Body of pancreas (tissue), 4 donors: ENCODE measurements at regions not wholly inside any gene's neighbourhood (a gene's known extent, or its start where the extent isn't known, plus 50 kb on each side); places are given as distances from the start of the nearest gene placed in this dataset.

Experiments
- POLR2A ChIP-seq, 3 donors: fragments of 450-650 bp; IDR thresholded peaks; one replicate each; pipeline ENCODE4 v1.6.1; 2016; ENCODE audit warnings: antibody characterized with exemption in 3 of 3, mild to moderate bottlenecking in 2 of 3
- TF ChIP-seq, protein P1 (sequence below), 7 experiments: fragments of 450-650 bp in 4 of 7; fragments of 200-600 bp in 3 of 7; sonication (generic) in 3 of 7; IDR thresholded peaks; one replicate each; pipeline ENCODE4 v1.5.1; 2016 to 2019; ENCODE audit warnings: antibody characterized with exemption in 7 of 7

GRCh38 chr1:36669262-36669661, 186.5 kb upstream of the CSF3R start:
- TF ChIP-seq, protein P1, sequence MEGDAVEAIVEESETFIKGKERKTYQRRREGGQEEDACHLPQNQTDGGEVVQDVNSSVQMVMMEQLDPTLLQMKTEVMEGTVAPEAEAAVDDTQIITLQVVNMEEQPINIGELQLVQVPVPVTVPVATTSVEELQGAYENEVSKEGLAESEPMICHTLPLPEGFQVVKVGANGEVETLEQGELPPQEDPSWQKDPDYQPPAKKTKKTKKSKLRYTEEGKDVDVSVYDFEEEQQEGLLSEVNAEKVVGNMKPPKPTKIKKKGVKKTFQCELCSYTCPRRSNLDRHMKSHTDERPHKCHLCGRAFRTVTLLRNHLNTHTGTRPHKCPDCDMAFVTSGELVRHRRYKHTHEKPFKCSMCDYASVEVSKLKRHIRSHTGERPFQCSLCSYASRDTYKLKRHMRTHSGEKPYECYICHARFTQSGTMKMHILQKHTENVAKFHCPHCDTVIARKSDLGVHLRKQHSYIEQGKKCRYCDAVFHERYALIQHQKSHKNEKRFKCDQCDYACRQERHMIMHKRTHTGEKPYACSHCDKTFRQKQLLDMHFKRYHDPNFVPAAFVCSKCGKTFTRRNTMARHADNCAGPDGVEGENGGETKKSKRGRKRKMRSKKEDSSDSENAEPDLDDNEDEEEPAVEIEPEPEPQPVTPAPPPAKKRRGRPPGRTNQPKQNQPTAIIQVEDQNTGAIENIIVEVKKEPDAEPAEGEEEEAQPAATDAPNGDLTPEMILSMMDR (IDR thresholded peaks at IDR 0.05): no peak
- no peak for TF ChIP-seq POLR2A (IDR thresholded peaks at IDR 0.05)
